HL-60 (cell line): ENCODE measurements at regions not wholly inside any gene's neighbourhood (a gene's known extent, or its start where the extent isn't known, plus 50 kb on each side); places are given as distances from the start of the nearest gene placed in this dataset.

ENCODE experiments used
- CTCF ChIP-seq: IDR thresholded peaks from one replicate; pipeline ENCODE4 v1.5.1; 2011; ENCODE audit warnings: low read length, control low read depth, inconsistent platforms; ENCODE audit not compliant: insufficient read depth
- POLR2AphosphoS5 ChIP-seq: IDR thresholded peaks from 2 replicates; pipeline ENCODE4 v1.6.1; 2012; ENCODE audit warnings: low read depth

DNA sequence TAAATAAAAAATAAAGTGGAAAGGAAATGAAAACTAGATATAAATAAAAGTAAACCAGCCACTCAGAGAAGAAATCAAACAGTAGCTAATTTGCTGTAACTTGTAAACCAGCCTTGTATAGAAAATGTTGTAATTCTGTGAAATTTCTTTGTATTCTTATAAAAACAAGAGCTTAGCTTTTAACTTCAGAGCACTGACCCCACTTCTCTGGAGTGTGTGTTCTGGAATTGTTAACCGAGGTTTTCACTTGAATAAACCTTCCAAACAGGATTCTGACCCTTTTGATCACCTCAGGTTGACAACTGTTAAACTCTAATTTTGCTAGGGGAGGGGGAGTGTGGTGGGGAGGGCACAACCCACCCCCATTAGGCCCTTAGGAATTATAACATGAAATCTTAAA lies 151.9 kb upstream of the TRIM24 start:
- TF ChIP-seq CTCF (no peak), POLR2AphosphoS5 (no peak)
